ENCODE measurements at regions not wholly inside any gene's neighbourhood (a gene's known extent, or its start where the extent isn't known, plus 50 kb on each side); places are given as distances from the start of the nearest gene placed in this dataset.

DNA sequence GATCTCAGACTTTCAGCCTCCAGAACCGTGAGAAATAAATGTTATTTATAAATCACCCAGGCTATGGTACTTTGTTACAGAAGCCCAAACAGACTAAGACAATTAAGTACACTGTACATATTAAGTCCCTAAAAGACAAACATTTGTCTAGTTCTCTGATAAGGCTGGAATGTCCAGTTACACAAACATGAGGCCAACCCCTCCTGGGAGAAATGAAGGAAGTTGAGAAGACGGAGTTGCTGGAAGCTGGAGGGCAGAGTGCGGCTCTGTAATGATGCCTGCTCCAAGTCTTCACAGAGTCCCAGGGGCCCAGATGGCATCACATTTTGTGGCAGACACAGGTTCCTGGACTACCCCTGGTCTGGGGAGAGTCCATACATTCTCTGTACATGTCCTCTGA is 79.2 kb upstream of the ST8SIA3 start:
- Histone ChIP-seq H3K27ac (ENCODE audit: insufficient read depth, low read length) (no peak overlapping the region), H3K36me3 (ENCODE audit: control insufficient read depth, insufficient read depth, low read length) (no peaks in the 10 kb centered on the region), H3K9ac (ENCODE audit: low read depth, low read length) (no peak overlapping the region), H3K23ac (ENCODE audit: low read depth, low read length) (no peak overlapping the region), H4K8ac (ENCODE audit: low read depth in 2 of 2, low read length in 2 of 2) (no peak overlapping the region), H4K5ac (ENCODE audit: low read depth, low read length) (no peak overlapping the region), H2AFZ (replicated peaks; ENCODE audit: low read length, poor library complexity) (no peak overlapping the region), H3K27me3 (ENCODE audit: control insufficient read depth, insufficient read depth, low read length) (no peaks in the 10 kb centered on the region), H4K20me1 (ENCODE audit: insufficient read depth, low read length) (no peaks in the 10 kb centered on the region), H2BK15ac (ENCODE audit: low read depth, low read length) (no peak overlapping the region), H3K4me3 (ENCODE audit: insufficient read depth, low read depth, low read length) (no peak overlapping the region), H3K9me1 (ENCODE audit: insufficient read depth, low read length) (no peaks in the 10 kb centered on the region), H4K91ac (ENCODE audit: insufficient read depth, low read depth, low read length) (no peak overlapping the region), H3K18ac (ENCODE audit: low read depth, low read length) (no peak overlapping the region), H2BK120ac (ENCODE audit: low read depth, low read length) (no peak overlapping the region), H2AK5ac (ENCODE audit: low read depth, low read length) (no peak overlapping the region), H3K9me3 (ENCODE audit: control insufficient read depth, insufficient read depth, low read length) (no peaks in the 10 kb centered on the region), H3K4ac (ENCODE audit: low read depth, low read length) (no peak overlapping the region), H3K79me1 (ENCODE audit: low read depth in 1 of 2, low read length in 2 of 2) (no peaks in the 10 kb centered on the region), H3K4me2 (ENCODE audit: low read depth, low read length) (no peak overlapping the region), H2BK20ac (ENCODE audit: low read depth, low read length) (no peak overlapping the region), H2AK9ac (replicated peaks; ENCODE audit: low read depth, low read length, poor library complexity) (no peak overlapping the region), H3K14ac (replicated peaks; ENCODE audit: low read depth, low read length) (no peak overlapping the region), H3K56ac (ENCODE audit: extremely low read depth, insufficient read depth, low read length) (no peak overlapping the region), H3K4me1 (ENCODE audit: control insufficient read depth, insufficient read depth, low read length) (no peaks in the 10 kb centered on the region), H2BK5ac (ENCODE audit: low read depth, low read length, poor library complexity, severe bottlenecking) (no peak overlapping the region)
- ChIA-PET POLR2A (ENCODE audit: unreplicated experiment) (no interaction called here), CTCF (no interaction called here)
- ATAC-seq (ENCODE audit: low read depth) (no peak), DNase-seq (no peak)
- intact Hi-C loops (cut with micrococcal nuclease): no loop called here
- WGBS, 2 experiments (ENCODE audit: extremely low coverage in 2 of 2, insufficient read length in 1 of 2): 0% methylated on average over 2 of the region's 3 CpGs; no CpG with 5 or more reads in 1 of the 2 experiments
- no TSS peak for BruUV-seq (replicated peaks)
- in situ Hi-C loops (cut with MboI; ENCODE audit: low sequenced_read_pairs): no loop called here
- dilution Hi-C loops (cut with HindIII; ENCODE audit: low sequenced_read_pairs, unreplicated experiment): no loop called here
- no peak for TF ChIP-seq POLR2A (IDR thresholded peaks at IDR 0.05; ENCODE audit: low read depth, low read length)
- TF ChIP-seq MAFK (IDR thresholded peaks at IDR 0.05; ENCODE audit: low read depth, low read length): no peak
- TF ChIP-seq BHLHE40 (IDR thresholded peaks at IDR 0.05; ENCODE audit: low read depth, low read length): no peak
- TF ChIP-seq, protein P1, sequence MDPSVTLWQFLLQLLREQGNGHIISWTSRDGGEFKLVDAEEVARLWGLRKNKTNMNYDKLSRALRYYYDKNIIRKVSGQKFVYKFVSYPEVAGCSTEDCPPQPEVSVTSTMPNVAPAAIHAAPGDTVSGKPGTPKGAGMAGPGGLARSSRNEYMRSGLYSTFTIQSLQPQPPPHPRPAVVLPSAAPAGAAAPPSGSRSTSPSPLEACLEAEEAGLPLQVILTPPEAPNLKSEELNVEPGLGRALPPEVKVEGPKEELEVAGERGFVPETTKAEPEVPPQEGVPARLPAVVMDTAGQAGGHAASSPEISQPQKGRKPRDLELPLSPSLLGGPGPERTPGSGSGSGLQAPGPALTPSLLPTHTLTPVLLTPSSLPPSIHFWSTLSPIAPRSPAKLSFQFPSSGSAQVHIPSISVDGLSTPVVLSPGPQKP (IDR thresholded peaks at IDR 0.05; ENCODE audit: borderline replicate concordance, low read depth, low read length): no peak
- no peak for TF ChIP-seq MAZ (IDR thresholded peaks at IDR 0.05; ENCODE audit: borderline replicate concordance, low read depth, low read length)
- TF ChIP-seq MXI1 (IDR thresholded peaks at IDR 0.05; ENCODE audit: borderline replicate concordance, low read depth, low read length): no peak
- TF ChIP-seq, protein P2, sequence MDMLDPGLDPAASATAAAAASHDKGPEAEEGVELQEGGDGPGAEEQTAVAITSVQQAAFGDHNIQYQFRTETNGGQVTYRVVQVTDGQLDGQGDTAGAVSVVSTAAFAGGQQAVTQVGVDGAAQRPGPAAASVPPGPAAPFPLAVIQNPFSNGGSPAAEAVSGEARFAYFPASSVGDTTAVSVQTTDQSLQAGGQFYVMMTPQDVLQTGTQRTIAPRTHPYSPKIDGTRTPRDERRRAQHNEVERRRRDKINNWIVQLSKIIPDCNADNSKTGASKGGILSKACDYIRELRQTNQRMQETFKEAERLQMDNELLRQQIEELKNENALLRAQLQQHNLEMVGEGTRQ (IDR thresholded peaks at IDR 0.05; ENCODE audit: low read depth, low read length): no peak
- no peak for TF ChIP-seq RCOR1 (IDR thresholded peaks at IDR 0.05; ENCODE audit: insufficient replicate concordance, low read length)
- no peak for TF ChIP-seq SMC3 (IDR thresholded peaks at IDR 0.05; ENCODE audit: low read depth, low read length)

All from IMR-90 (cell line).